SK-N-SH treated with all-trans-retinoic acid at 6 μM for 48 hours (cell line): ENCODE measurements at regions not wholly inside any gene's neighbourhood (a gene's known extent, or its start where the extent isn't known, plus 50 kb on each side); places are given as distances from the start of the nearest gene placed in this dataset.

Experiments used
- ZNF565 ChIP-seq: fragments of 450-650 bp; formaldehyde crosslinking; conservative IDR thresholded peaks from 2 replicates; pipeline ENCODE4 v1.5.0; 2020; ENCODE audit warnings: low read depth, mild to moderate bottlenecking, moderate library complexity
- TF ChIP-seq, protein P1 (sequence below): fragments of 250-450 bp; sonication (Bioruptor Pico); IDR thresholded peaks from 2 replicates; pipeline ENCODE4 v1.5.1; 2020; ENCODE audit warnings: low read depth, mild to moderate bottlenecking, moderate library complexity

DNA sequence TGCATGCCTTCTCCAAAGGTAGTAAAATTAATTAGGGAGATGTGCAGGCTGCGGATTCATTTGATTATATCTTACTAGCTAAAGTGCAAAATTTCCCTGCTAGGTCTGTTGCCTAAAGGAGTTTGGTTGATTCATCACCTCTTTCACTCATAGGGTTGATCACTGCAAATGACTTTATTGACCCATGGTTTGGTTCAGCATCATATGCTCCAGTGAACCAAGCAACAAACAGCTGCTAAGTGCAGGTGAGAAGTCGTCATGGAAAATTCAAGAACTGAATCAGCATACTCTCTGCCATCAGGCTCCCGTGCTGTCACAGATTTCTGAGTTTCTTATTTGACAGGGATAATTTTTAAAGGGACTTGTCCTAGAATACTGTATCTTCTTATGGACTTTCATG is 571.8 kb upstream of the CDH18 start:
- TF ChIP-seq, protein P1, sequence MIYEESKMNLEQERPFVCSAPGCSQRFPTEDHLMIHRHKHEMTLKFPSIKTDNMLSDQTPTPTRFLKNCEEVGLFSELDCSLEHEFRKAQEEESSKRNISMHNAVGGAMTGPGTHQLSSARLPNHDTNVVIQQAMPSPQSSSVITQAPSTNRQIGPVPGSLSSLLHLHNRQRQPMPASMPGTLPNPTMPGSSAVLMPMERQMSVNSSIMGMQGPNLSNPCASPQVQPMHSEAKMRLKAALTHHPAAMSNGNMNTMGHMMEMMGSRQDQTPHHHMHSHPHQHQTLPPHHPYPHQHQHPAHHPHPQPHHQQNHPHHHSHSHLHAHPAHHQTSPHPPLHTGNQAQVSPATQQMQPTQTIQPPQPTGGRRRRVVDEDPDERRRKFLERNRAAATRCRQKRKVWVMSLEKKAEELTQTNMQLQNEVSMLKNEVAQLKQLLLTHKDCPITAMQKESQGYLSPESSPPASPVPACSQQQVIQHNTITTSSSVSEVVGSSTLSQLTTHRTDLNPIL (CRISPR knock-in tag): no peak
- no peak for TF ChIP-seq ZNF565 (CRISPR knock-in tag)
